ENCODE measurements at regions not wholly inside any gene's neighbourhood (a gene's known extent, or its start where the extent isn't known, plus 50 kb on each side); places are given as distances from the start of the nearest gene placed in this dataset.

- Histone ChIP-seq H3K9me2 (replicated peaks; ENCODE audit: control insufficient read depth, low read length) (no peaks in the 10 kb centered on the region), H3K27ac (ENCODE audit: low read depth, low read length) (no peak overlapping the region), H3K9me3 (ENCODE audit: control insufficient read depth, insufficient read depth, low read length) (no peaks in the 10 kb centered on the region), H3K4me3 (ENCODE audit: low read length) (no peak overlapping the region), H3K27me3 (ENCODE audit: control insufficient read depth, low read length) (no peaks in the 10 kb centered on the region), H4K20me1 (ENCODE audit: control insufficient read depth, insufficient read depth, low read depth, low read length) (no peaks in the 10 kb centered on the region), H3K4me2 (ENCODE audit: low read length) (no peak overlapping the region), H3K79me2 (ENCODE audit: control insufficient read depth, low read length) (no peaks in the 10 kb centered on the region), H3K4me1 (ENCODE audit: control insufficient read depth, low read length) (peaks cover 23% of the 10 kb centered on the region), H3F3A (ENCODE audit: control insufficient read depth, insufficient read depth) (no peaks in the 10 kb centered on the region), H3K36me3 (ENCODE audit: control insufficient read depth, low read length) (no peaks in the 10 kb centered on the region)
- TF ChIP-seq EZH2phosphoT487 (IDR thresholded peaks at IDR 0.05; ENCODE audit: borderline replicate concordance, low read length) = no peak
- TF ChIP-seq CTCF (IDR thresholded peaks at IDR 0.05; ENCODE audit: low read depth, low read length, poor library complexity, severe bottlenecking) = no peak
Measured at GRCh38 chr12:89829434-89829975, 120.9 kb upstream of the ATP2B1 start.

GRCh38 chr12:89828575-89828974, 119.9 kb upstream of the ATP2B1 start:
- H3K36me3 ChIP-seq (ENCODE audit: control insufficient read depth, low read length) = no peaks in the 10 kb centered on the region
- no peaks in the 10 kb centered on the region for H3K9me2 ChIP-seq (replicated peaks; ENCODE audit: control insufficient read depth, low read length)
- TF ChIP-seq EZH2phosphoT487 (IDR thresholded peaks at IDR 0.05; ENCODE audit: borderline replicate concordance, low read length) (no peak), CTCF (IDR thresholded peaks at IDR 0.05; ENCODE audit: low read depth, low read length, poor library complexity, severe bottlenecking) (no peak)
- H3K4me1 ChIP-seq (ENCODE audit: control insufficient read depth, low read length) = peaks cover 27% of the 10 kb centered on the region
- no peaks in the 10 kb centered on the region for H3K27me3 ChIP-seq (ENCODE audit: control insufficient read depth, low read length)
- H4K20me1 ChIP-seq (ENCODE audit: control insufficient read depth, insufficient read depth, low read depth, low read length) = no peaks in the 10 kb centered on the region
- H3K79me2 ChIP-seq (ENCODE audit: control insufficient read depth, low read length) = no peaks in the 10 kb centered on the region
- no peak overlapping the region for H3K4me2 ChIP-seq (ENCODE audit: low read length)
- no peaks in the 10 kb centered on the region; the same call in 1 of the 2 replicates for H3F3A ChIP-seq (ENCODE audit: control insufficient read depth, insufficient read depth)
- no peaks in the 10 kb centered on the region for H3K9me3 ChIP-seq (ENCODE audit: control insufficient read depth, insufficient read depth, low read length)
- H3K27ac ChIP-seq (ENCODE audit: low read depth, low read length) = no peak overlapping the region
- H3K4me3 ChIP-seq (ENCODE audit: low read length) = no peak overlapping the region

DNA sequence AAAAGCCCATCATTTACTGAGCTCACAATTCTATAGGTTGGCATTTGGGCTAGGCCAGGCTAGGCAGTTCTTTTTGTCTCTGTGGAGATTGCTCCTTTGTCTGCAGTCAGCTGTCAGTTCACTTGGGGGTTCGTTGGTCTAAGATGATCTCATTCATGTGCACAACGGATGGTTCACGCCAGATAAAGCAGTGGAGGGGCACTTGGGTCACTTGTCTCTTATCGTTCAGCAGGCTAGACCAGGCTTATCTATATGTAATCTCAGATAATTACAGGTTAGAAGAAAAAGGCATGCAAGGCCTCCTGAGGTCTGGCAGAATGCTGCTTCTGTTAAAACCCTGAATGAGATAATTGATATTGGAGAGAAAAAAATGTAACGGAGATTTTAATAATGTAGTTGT, 119.0 kb upstream of the ATP2B1 start:
- Histone ChIP-seq H3K4me1 (ENCODE audit: control insufficient read depth, low read length) (peaks cover 28% of the 10 kb centered on the region), H3K4me2 (ENCODE audit: low read length) (no peak overlapping the region), H3K9me2 (replicated peaks; ENCODE audit: control insufficient read depth, low read length) (no peaks in the 10 kb centered on the region), H4K20me1 (ENCODE audit: control insufficient read depth, insufficient read depth, low read depth, low read length) (no peaks in the 10 kb centered on the region), H3K27ac (ENCODE audit: low read depth, low read length) (no peak overlapping the region), H3F3A (ENCODE audit: control insufficient read depth, insufficient read depth) (no peaks in the 10 kb centered on the region; the same call in 1 of the 2 replicates), H3K9me3 (ENCODE audit: control insufficient read depth, insufficient read depth, low read length) (peaks cover under 1% of the 10 kb centered on the region; the same call in 1 of the 2 replicates), H3K79me2 (ENCODE audit: control insufficient read depth, low read length) (no peaks in the 10 kb centered on the region), H3K27me3 (ENCODE audit: control insufficient read depth, low read length) (no peaks in the 10 kb centered on the region), H3K36me3 (ENCODE audit: control insufficient read depth, low read length) (no peaks in the 10 kb centered on the region), H3K4me3 (ENCODE audit: low read length) (no peak overlapping the region)
- TF ChIP-seq CTCF (IDR thresholded peaks at IDR 0.05; ENCODE audit: low read depth, low read length, poor library complexity, severe bottlenecking) (no peak), EZH2phosphoT487 (IDR thresholded peaks at IDR 0.05; ENCODE audit: borderline replicate concordance, low read length) (no peak)
